ENCODE measurements at regions not wholly inside any gene's neighbourhood (a gene's known extent, or its start where the extent isn't known, plus 50 kb on each side); places are given as distances from the start of the nearest gene placed in this dataset.

DNA sequence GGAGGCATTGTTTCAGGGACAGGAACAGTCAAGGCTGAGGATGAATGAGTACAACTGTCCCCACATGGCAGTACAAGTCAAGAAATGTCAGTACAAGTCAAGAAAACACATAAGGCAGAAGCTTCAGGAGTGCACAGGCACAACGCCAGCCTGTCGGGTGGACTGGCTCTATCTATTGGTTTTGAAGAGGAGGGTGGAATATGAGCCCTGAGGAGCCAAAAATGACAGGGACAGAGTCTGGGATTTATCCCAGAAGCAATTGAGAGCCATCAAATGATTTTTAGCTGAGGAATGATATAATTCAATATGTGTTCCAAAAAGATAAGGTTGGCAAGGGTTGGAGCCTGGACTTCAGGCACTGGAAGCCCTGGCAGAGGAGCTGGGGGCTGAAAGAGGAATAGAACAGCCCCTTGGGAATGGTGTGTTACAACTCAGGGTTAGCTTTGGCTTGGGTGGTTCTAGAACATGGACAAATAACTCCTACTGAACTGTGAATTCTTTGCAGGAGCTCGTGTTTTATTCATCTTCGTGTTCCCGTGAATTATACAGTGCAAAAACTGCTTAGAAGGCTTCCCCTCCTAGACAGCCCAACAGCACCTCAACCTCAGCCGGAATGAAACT is 425.7 kb upstream of the ARID1B start:
- Histone ChIP-seq H3K9me3 (no peaks in the 10 kb centered on the region), H3K4me1 (no peaks in the 10 kb centered on the region), H3K36me3 (no peaks in the 10 kb centered on the region), H3K27ac (no peak overlapping the region), H3K4me3 (no peak overlapping the region), H3K27me3 (no peaks in the 10 kb centered on the region)
- 78% methylated on average over 6 of the region's 6 CpGs for WGBS
- TF ChIP-seq, protein P1, sequence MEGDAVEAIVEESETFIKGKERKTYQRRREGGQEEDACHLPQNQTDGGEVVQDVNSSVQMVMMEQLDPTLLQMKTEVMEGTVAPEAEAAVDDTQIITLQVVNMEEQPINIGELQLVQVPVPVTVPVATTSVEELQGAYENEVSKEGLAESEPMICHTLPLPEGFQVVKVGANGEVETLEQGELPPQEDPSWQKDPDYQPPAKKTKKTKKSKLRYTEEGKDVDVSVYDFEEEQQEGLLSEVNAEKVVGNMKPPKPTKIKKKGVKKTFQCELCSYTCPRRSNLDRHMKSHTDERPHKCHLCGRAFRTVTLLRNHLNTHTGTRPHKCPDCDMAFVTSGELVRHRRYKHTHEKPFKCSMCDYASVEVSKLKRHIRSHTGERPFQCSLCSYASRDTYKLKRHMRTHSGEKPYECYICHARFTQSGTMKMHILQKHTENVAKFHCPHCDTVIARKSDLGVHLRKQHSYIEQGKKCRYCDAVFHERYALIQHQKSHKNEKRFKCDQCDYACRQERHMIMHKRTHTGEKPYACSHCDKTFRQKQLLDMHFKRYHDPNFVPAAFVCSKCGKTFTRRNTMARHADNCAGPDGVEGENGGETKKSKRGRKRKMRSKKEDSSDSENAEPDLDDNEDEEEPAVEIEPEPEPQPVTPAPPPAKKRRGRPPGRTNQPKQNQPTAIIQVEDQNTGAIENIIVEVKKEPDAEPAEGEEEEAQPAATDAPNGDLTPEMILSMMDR (IDR thresholded peaks at IDR 0.05) = no peak
- TF ChIP-seq EP300 (IDR thresholded peaks at IDR 0.05) (no peak), POLR2AphosphoS5 (IDR thresholded peaks at IDR 0.05) (no peak)
- DNase-seq (ENCODE audit: low spot score in 2 of 2) = no peak

DNA sequence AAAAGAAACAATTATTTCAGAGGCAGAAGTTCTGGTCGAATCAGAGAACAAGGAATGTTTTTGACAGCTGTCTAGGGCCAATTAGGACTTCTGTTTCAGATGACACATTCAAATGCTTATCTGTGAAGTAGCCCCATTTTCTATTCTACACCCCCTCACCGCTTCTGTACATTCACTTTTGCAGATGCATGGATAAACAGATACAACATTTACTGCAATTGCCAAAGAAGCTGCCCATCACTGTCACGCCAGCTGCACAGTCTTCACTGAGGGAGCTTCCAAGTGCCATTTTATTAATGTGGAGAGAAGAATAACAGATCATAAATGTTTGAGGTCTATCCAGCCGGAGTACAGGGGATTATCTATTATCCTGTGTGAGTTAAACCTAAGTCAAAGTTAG is 426.8 kb upstream of the ARID1B start:
- TF ChIP-seq POLR2A (IDR thresholded peaks at IDR 0.05) = no peak
- no peak for TF ChIP-seq EP300 (IDR thresholded peaks at IDR 0.05)
- no peak for TF ChIP-seq POLR2AphosphoS5 (IDR thresholded peaks at IDR 0.05)
- TF ChIP-seq, protein P1 (IDR thresholded peaks at IDR 0.05) = no peak
- H3K9me3 ChIP-seq = no peaks in the 10 kb centered on the region
- 86% methylated on average over 4 of the region's 4 CpGs for WGBS

DNA sequence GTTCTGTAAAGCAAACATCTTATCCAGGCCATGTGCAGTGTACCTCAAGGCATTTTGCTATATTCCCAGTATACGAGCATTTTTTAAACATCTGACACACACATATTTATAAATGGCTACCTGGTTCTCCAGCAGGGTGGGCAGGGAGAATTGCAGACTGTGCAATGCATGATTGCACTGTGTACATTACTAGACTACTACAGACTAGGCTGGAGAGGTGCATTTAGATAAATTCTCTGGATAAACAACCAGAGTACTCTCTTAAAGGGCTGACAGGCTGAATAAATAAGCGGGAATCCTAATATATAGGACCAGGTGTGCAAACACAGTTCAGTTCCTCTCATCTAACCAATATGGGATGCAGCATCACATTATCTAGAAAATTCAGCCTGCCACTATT is 428.3 kb upstream of the ARID1B start:
- H3K9me3 ChIP-seq = no peaks in the 10 kb centered on the region
- WGBS = 70% methylated on average over 2 of the region's 2 CpGs
- no peaks in the 10 kb centered on the region for H3K27me3 ChIP-seq
- no peaks in the 10 kb centered on the region for H3K4me1 ChIP-seq
- TF ChIP-seq POLR2AphosphoS5 (IDR thresholded peaks at IDR 0.05) (no peak), POLR2A (IDR thresholded peaks at IDR 0.05) (no peak), EP300 (IDR thresholded peaks at IDR 0.05) (no peak)
- TF ChIP-seq, protein P1 (IDR thresholded peaks at IDR 0.05) = no peak
- no peak for DNase-seq (ENCODE audit: low spot score in 2 of 2)
- no peak overlapping the region for H3K4me3 ChIP-seq
- no peaks in the 10 kb centered on the region for H3K36me3 ChIP-seq
- H3K27ac ChIP-seq = no peak overlapping the region

More for the DNA sequence above, 426.8 kb upstream of the ARID1B start:
- H3K4me3 ChIP-seq = no peak overlapping the region
- no peaks in the 10 kb centered on the region for H3K36me3 ChIP-seq
- H3K4me1 ChIP-seq = no peaks in the 10 kb centered on the region
- no peak overlapping the region for H3K27ac ChIP-seq
- no peak for DNase-seq (ENCODE audit: low spot score in 2 of 2)
- no peaks in the 10 kb centered on the region for H3K27me3 ChIP-seq

DNA sequence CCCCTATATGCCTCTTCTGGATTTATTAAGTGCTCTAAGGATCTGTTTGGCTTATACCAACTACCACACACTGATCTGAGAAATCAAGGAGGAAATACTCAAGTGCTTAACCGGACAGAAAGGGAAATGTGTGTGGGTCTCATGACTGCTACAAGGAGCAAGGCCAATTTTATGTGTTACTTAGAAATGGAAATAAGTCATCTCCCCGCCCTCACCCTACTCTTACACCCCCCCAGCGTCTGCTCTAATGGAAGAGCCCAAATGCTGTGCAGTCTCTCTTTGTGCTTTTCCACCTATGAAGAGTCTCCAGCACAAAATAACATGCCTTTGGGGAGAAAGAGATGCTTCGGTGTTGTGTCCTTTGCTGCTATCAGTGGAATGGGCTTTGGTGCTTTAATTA is 428.8 kb upstream of the ARID1B start:
- WGBS = 67% methylated on average over 4 of the region's 4 CpGs
- Histone ChIP-seq H3K4me1 (no peaks in the 10 kb centered on the region), H3K9me3 (no peaks in the 10 kb centered on the region), H3K27ac (peak overlapping the region; percentile 27), H3K36me3 (no peaks in the 10 kb centered on the region), H3K27me3 (no peaks in the 10 kb centered on the region), H3K4me3 (no peak overlapping the region)
- TF ChIP-seq POLR2AphosphoS5 (IDR thresholded peaks at IDR 0.05) (no peak), POLR2A (IDR thresholded peaks at IDR 0.05) (no peak), EP300 (IDR thresholded peaks at IDR 0.05) (no peak)
- TF ChIP-seq, protein P1 (IDR thresholded peaks at IDR 0.05) = no peak
- DNase-seq (ENCODE audit: low spot score in 2 of 2) = no peak

GRCh38 chr6:156347656-156348055 is 429.5 kb upstream of the ARID1B start:
- 75% methylated on average over 6 of the region's 6 CpGs for WGBS
- TF ChIP-seq POLR2A (IDR thresholded peaks at IDR 0.05) (no peak), POLR2AphosphoS5 (IDR thresholded peaks at IDR 0.05) (no peak), EP300 (IDR thresholded peaks at IDR 0.05) (no peak)
- TF ChIP-seq, protein P1 (IDR thresholded peaks at IDR 0.05) = no peak
- no peaks in the 10 kb centered on the region for H3K36me3 ChIP-seq

More at GRCh38 chr6:156347656-156348055, 429.5 kb upstream of the ARID1B start:
- DNase-seq (ENCODE audit: low spot score in 2 of 2) = no peak
- no peaks in the 10 kb centered on the region for H3K27me3 ChIP-seq
- H3K9me3 ChIP-seq = no peaks in the 10 kb centered on the region
- H3K4me3 ChIP-seq = no peak overlapping the region
- no peaks in the 10 kb centered on the region for H3K4me1 ChIP-seq
- H3K27ac ChIP-seq = no peak overlapping the region

All from suprapubic skin (tissue), 4 donors.